Thyroid gland (tissue), 4 donors: ENCODE measurements at regions not wholly inside any gene's neighbourhood (a gene's known extent, or its start where the extent isn't known, plus 50 kb on each side); places are given as distances from the start of the nearest gene placed in this dataset.

Experiments
- CTCF ChIP-seq, 6 experiments: fragments of 200-600 bp in 3 of 6; fragments of 450-650 bp in 3 of 6; sonication (generic) in 3 of 6; IDR thresholded peaks; one replicate each; pipeline ENCODE4 v1.5.1; 2016 to 2019; ENCODE audit warnings: antibody characterized with exemption in 6 of 6, mild to moderate bottlenecking in 2 of 6, inconsistent platforms in 1 of 6, moderate library complexity in 1 of 6
- POLR2A ChIP-seq, 2 donors: fragments of 450-650 bp; IDR thresholded peaks; one replicate each; pipeline ENCODE4 v1.6.1; 2017; ENCODE audit warnings: antibody characterized with exemption in 2 of 2, mild to moderate bottlenecking in 2 of 2, moderate library complexity in 1 of 2

GRCh38 chr5:9903801-9904200 lies 273.6 kb upstream of the TAS2R1 start:
- TF ChIP-seq CTCF (IDR thresholded peaks at IDR 0.05) (no peak), POLR2A (IDR thresholded peaks at IDR 0.05) (no peak)
